A204.1 (cell line): ENCODE measurements at regions not wholly inside any gene's neighbourhood (a gene's known extent, or its start where the extent isn't known, plus 50 kb on each side); places are given as distances from the start of the nearest gene placed in this dataset.

Source experiments
- FAIRE-seq: peaks from 2 replicates; lab custom pipeline; 2012; peaks lifted over from hg19 to GRCh38; lab: Jason Lieb, UNC

DNA sequence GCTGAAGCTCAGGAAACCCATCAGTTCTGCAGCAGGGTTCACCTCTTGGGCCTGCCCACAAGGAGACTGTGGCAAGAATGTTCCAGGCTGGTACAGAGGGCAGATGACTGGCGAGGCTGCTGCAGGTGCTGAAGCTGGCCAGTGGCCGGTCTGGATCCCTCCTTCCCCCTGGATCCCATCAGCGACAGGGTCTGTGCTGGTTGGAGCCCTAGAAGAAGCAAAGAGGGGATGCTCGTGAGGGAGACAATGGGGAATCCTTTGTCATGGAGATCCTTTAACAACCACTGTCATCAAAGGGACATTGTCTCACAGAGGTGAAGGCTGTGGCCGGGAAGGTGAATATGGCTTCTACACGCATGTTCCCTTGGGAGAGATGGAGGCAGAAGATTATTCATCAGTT, 211.4 kb upstream of the TMEM132C start:
- FAIRE-seq, result no peak

GRCh38 chr12:128056136-128056801, 210.7 kb upstream of the TMEM132C start:
- FAIRE-seq, result no peak

DNA sequence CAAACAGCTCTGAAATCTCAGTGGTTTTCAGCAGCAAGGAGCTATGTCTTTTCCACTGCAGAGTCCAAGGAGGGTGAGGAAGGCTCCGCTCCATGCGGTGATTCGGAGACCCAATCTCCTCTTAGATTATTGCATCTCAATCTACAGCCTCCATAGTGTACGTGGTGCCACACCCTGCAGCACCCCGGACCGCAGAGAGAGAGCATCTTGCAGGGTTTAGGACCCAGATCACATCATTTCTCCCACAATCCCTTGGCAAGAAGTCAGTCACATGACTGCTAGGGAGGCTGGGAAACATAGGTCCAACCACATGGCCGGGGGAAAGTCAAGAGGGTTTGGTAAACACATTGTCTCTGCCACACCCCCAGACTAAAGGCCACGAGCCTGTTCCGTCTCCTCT, 209.4 kb upstream of the TMEM132C start:
- no peak for FAIRE-seq

- no peak for FAIRE-seq
Observed at GRCh38 chr12:128059621-128060370, 207.2 kb upstream of the TMEM132C start.

- no peak for FAIRE-seq
Observed at GRCh38 chr12:128068211-128068610, 198.8 kb upstream of the TMEM132C start.

DNA sequence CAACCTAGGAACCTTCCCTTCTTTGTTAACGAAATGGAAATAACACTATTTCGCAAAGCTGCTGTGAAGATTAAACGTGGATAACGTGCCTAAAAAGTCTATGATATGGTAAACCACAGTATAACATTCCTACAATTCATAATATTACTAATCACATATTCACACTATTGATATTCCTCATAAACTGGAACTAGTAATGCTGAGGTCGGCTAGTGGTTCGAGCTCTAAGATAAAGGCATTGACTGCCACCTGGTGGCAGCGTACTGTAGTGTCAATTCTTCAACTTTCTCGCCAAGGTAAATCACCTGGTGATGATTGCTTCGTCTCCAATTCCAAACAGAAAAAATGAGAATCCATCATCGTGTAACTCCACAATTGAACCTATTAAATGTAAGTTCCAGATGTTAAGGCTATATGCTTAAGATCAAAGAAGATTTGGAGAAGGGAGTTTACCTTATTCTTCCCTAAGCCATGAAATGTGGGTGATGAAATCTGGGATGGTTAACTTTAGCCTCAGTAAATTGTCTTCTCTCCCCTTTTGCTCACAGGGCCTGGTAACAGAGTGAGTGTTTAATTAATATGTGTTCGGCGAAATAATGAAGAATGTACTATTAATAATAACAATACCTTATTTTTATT, 197.5 kb upstream of the TMEM132C start:
- FAIRE-seq, result peak; percentile 60

- no peak for FAIRE-seq
Observed at GRCh38 chr12:128073937-128074336, 193.0 kb upstream of the TMEM132C start.

- FAIRE-seq, result no peak
Observed at GRCh38 chr12:128075332-128075731, 191.6 kb upstream of the TMEM132C start.

DNA sequence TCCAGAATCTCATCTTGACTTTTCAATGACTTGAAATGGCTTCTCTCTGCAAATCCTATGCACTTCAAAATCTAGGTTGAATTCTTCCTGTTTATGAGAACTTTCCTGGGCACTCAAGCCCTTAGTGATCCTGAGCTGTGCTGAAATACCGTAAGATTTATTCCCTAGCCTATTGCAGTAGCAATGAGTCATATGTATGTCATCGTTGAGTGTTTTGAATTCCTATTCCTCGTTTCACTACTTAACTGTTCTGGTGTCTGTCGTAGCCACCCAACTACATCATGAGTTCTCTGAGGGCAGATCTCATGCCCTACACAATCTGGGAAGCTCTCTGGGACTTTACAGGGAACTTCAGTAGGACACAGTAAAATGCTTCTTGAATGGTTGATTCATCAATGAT, 190.8 kb upstream of the TMEM132C start:
- FAIRE-seq, result no peak

DNA sequence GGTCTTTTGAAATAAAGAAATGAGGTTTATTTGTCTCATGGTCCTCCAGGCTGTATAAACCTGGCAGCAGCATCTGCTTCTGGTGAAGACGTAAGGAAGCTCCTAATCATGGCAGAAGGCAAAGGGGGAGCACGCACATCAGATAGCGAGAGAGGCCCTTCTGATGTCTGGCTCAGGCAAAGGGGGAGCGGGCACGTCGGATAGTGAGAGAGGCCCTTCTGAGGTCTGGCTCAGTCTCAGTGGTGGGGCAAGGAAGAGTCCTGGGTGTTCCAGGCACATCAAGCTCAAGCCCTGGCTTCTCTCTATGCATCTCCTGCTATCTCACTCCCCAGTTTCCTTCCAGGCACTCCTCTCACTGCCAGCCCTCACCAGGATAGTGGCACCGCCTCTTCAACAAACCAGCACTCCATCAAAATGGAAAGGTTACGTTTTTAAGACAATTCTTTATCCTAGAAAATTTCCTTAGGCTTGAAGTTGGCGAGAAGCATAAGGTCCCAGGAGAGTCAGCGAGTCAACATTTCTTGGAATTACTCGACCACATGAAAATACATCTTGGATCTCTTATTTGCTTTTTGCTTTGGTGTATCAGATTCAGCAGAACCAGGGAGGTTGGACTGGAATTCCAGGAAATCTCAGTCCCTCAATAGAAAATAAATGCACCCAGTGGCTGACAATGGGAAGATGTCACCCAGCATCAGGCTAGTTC, 189.6 kb upstream of the TMEM132C start:
- FAIRE-seq, result no peak

DNA sequence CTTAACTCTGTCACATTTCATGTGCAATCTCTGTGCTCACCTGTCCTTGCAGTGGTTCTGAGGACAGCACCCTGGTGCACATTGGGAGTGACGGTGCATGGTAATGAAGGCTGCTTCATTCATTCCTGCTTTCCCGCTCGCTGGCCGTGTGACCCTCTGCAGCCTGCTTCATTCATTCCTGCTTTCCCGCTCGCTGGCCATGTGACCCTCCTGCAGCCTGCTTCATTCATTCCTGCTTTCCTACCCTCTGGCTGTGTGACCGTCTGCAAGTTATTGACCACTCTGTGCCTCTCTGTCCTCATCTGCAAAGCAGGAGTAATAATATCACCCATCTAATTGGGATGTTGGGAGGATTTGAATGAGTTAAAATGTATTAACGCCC, 189.1 kb upstream of the TMEM132C start:
- FAIRE-seq, result no peak

- FAIRE-seq, result no peak
Observed at GRCh38 chr12:128078301-128078971, 188.5 kb upstream of the TMEM132C start.

GRCh38 chr12:128079446-128079845, 187.5 kb upstream of the TMEM132C start:
- FAIRE-seq, result no peak

DNA sequence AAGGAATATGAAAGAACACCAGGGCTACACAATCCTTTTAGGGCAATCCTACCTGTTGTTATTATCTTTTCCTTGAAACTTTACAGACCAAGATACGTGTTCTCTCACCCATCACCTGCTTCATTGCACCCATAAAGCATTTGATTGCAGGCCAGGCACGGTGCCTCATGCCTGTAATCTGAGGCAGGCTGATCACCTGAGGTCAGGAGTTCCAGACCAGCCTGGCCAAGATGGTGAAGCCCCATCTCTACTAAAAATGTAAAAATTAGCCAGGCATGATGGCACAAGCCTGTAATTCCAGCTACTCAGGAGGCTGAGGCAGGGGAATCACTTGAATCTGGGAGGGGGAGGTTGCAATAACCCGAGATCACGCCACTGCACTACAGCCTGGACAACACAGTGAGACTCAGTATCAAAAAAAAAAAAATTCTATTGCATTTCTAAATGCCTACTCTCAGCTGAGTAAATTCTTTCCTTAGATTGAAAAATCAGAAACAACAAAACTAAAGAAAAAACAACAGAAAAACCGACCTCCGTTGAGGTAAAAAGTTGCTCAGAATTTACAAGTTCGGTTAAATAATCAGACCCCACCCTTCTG, 183.7 kb upstream of the TMEM132C start:
- no peak for FAIRE-seq

GRCh38 chr12:128088926-128089325, 178.0 kb upstream of the TMEM132C start:
- no peak for FAIRE-seq

- FAIRE-seq, result no peak
Observed at GRCh38 chr12:128089961-128090360, 177.0 kb upstream of the TMEM132C start.

DNA sequence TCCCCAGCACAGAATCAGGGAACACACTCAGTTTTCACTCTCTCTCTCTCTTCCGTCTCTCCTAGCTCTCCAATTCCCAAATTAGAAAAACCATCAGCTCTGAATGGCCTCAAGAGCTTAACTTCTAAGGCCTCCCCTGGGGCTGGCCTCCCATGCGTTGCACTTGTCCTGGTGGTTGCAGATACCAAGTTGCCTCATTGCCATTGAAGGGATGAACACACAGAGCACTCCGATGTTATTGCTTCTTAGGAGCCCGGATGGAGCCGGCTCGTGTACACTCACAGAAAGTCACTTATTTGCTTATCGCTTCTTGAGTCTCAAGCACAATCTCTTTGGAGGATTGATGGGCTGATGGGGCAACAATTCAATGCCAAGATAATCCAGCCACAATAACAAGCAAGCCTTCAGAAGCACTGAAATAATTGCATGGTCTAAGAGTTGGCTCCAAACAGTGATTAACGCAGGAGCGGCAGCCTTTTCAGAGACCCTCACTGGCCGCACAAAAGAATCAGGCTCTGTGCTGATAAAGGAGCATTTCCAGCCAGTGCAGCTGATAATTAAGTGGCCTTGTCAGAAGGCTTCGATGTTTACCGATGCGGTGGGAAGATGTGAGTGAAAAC, 175.8 kb upstream of the TMEM132C start:
- FAIRE-seq, result no peak

- FAIRE-seq, result no peak
Observed at GRCh38 chr12:128091951-128092382, 175.0 kb upstream of the TMEM132C start.

DNA sequence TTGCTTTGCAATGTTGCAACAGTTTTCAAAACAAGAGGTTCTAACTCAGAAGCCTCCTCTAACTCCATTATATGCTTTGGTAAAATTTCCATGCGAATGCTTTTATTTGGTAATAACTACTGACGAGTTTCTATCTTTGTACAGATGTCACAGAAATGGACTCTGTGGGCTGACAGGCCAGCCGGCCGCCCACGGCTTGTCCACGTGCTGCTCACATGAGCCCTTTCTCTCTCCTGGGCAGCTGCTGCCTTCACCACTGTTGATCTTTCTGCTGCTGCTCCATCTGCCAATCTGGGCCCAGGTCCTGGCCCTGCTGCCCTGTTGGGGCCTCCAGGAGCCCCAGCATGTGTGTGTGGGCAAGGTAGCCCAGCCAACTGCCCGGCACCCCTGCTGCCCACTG, 168.2 kb upstream of the TMEM132C start:
- no peak for FAIRE-seq

DNA sequence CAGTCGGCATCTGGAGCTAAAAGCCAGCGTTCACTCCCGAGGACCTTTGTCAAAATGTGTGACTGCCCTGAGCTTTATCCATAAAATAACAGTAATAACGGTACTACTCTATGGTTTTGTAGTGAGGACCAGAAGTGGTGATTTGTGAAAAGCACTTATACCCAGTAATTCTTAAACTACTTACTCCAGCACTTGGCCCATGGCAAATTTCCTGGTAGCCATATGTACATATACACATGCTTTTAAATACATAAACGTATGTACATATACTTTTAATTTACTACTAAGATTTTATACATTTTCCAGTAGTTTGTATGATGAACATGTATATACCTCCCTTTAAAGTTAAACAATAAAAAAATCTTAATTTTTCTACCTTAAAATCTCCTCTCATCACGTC, 163.8 kb upstream of the TMEM132C start:
- FAIRE-seq, result no peak

DNA sequence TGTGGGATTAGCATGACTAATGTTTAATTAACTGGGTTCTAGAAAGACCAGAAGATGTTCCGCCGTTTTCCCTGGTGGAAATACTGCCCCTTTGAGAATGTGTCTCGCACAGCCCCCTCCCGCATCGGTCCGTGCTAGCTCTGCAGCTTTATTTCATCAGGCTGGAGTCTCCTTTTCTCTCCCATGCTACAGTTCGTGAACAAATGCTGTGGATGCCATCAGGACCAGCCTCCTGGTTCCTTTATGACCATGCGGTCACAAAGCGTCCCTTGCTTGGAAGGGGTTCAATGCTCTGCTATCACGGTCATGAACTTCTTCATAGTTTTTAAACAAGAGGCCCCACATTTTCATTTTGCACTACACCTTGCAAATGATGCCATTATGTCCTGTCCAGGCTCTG, 157.7 kb upstream of the TMEM132C start:
- FAIRE-seq, result no peak
